HUES48 (cell line): ENCODE measurements at regions not wholly inside any gene's neighbourhood (a gene's known extent, or its start where the extent isn't known, plus 50 kb on each side); places are given as distances from the start of the nearest gene placed in this dataset.
A peak's percentile ranks its signal among the peaks of the same experiment; 100 is the strongest.

Source experiments
- H3K27ac ChIP-seq: one replicate; pipeline ENCODE4 v1.7.0; 2013; ENCODE audit warnings: low read depth, low read length, inconsistent platforms
- H3K27me3 ChIP-seq: 2 replicates; pipeline ENCODE4 v1.6.1; 2013; ENCODE audit warnings: mild to moderate bottlenecking, low read length; ENCODE audit not compliant: control insufficient read depth, insufficient read depth
- H3K36me3 ChIP-seq: 2 replicates; pipeline ENCODE4 v1.6.1; 2013; ENCODE audit warnings: low read length; ENCODE audit not compliant: control insufficient read depth, insufficient read depth
- H3K4me1 ChIP-seq: 2 replicates; pipeline ENCODE4 v1.6.1; 2013; ENCODE audit warnings: mild to moderate bottlenecking, low read length; ENCODE audit not compliant: control insufficient read depth, insufficient read depth
- H3K4me3 ChIP-seq: 2 replicates; pipeline ENCODE4 v1.5.1; 2013; ENCODE audit warnings: mild to moderate bottlenecking, low read depth, low read length
- H3K9ac ChIP-seq: 2 replicates; pipeline ENCODE4 v1.6.1; 2013; ENCODE audit warnings: mild to moderate bottlenecking, low read depth, low read length, moderate library complexity
- H3K9me3 ChIP-seq: 2 replicates; pipeline ENCODE4 v1.6.1; 2013; ENCODE audit warnings: low read length; ENCODE audit not compliant: control insufficient read depth, insufficient read depth

GRCh38 chr1:10904396-10905358 lies 107.8 kb upstream of the TARDBP start:
- Histone ChIP-seq H3K9me3 (no peaks in the 10 kb centered on the region), H3K27ac (no peak overlapping the region), H3K4me3 (no peak overlapping the region), H3K36me3 (no peaks in the 10 kb centered on the region), H3K9ac (no peak overlapping the region), H3K4me1 (peaks cover 34% of the 10 kb centered on the region), H3K27me3 (no peaks in the 10 kb centered on the region)

GRCh38 chr1:10905841-10906655 lies 106.4 kb upstream of the TARDBP start:
- Histone ChIP-seq H3K27me3 (no peaks in the 10 kb centered on the region), H3K9me3 (no peaks in the 10 kb centered on the region), H3K4me3 (no peak overlapping the region), H3K36me3 (no peaks in the 10 kb centered on the region), H3K4me1 (peaks cover 22% of the 10 kb centered on the region), H3K9ac (no peak overlapping the region), H3K27ac (no peak overlapping the region)

GRCh38 chr1:10906866-10907519 lies 105.5 kb upstream of the TARDBP start:
- Histone ChIP-seq H3K27ac (no peak overlapping the region), H3K27me3 (no peaks in the 10 kb centered on the region), H3K4me3 (no peak overlapping the region), H3K36me3 (no peaks in the 10 kb centered on the region), H3K9me3 (no peaks in the 10 kb centered on the region), H3K4me1 (peaks cover 13% of the 10 kb centered on the region; the same call in 1 of the 2 replicates), H3K9ac (no peak overlapping the region)

- Histone ChIP-seq H3K9ac (no peak overlapping the region), H3K27ac (peak overlapping the region; percentile 11), H3K4me3 (no peak overlapping the region), H3K9me3 (no peaks in the 10 kb centered on the region), H3K36me3 (no peaks in the 10 kb centered on the region), H3K27me3 (no peaks in the 10 kb centered on the region), H3K4me1 (peaks cover 13% of the 10 kb centered on the region; the same call in 1 of the 2 replicates)
These were observed 104.2 kb upstream of the TARDBP start for GRCh38 chr1:10908266-10908665.

GRCh38 chr1:10909697-10910680 lies 102.5 kb upstream of the TARDBP start:
- peaks cover 13% of the 10 kb centered on the region; the same call in 1 of the 2 replicates for H3K4me1 ChIP-seq
- H3K36me3 ChIP-seq = no peaks in the 10 kb centered on the region
- no peak overlapping the region for H3K27ac ChIP-seq
- no peak overlapping the region for H3K4me3 ChIP-seq
- no peaks in the 10 kb centered on the region for H3K27me3 ChIP-seq
- H3K9me3 ChIP-seq = no peaks in the 10 kb centered on the region
- H3K9ac ChIP-seq = no peak overlapping the region

GRCh38 chr1:10910681-10911489 lies 101.6 kb upstream of the TARDBP start:
- no peak overlapping the region for H3K4me3 ChIP-seq
- no peaks in the 10 kb centered on the region for H3K9me3 ChIP-seq
- H3K9ac ChIP-seq = no peak overlapping the region
- no peaks in the 10 kb centered on the region for H3K36me3 ChIP-seq
- no peak overlapping the region for H3K27ac ChIP-seq
- peaks cover 13% of the 10 kb centered on the region; the same call in 1 of the 2 replicates for H3K4me1 ChIP-seq
- no peaks in the 10 kb centered on the region for H3K27me3 ChIP-seq

- no peak overlapping the region for H3K27ac ChIP-seq
- no peaks in the 10 kb centered on the region for H3K36me3 ChIP-seq
- H3K27me3 ChIP-seq = no peaks in the 10 kb centered on the region
- H3K4me3 ChIP-seq = no peak overlapping the region
- peaks cover 13% of the 10 kb centered on the region; the same call in 1 of the 2 replicates for H3K4me1 ChIP-seq
- H3K9ac ChIP-seq = no peak overlapping the region
- no peaks in the 10 kb centered on the region for H3K9me3 ChIP-seq
These were observed 100.8 kb upstream of the TARDBP start for GRCh38 chr1:10911490-10912166.

GRCh38 chr1:10912441-10912840 lies 100.0 kb upstream of the TARDBP start:
- H3K4me3 ChIP-seq = no peak overlapping the region
- no peaks in the 10 kb centered on the region for H3K27me3 ChIP-seq
- H3K36me3 ChIP-seq = no peaks in the 10 kb centered on the region
- H3K9me3 ChIP-seq = no peaks in the 10 kb centered on the region
- H3K9ac ChIP-seq = no peak overlapping the region
- peaks cover 8% of the 10 kb centered on the region; the same call in 1 of the 2 replicates for H3K4me1 ChIP-seq
- H3K27ac ChIP-seq = no peak overlapping the region

- H3K27ac ChIP-seq = no peak overlapping the region
- H3K4me1 ChIP-seq = no peaks in the 10 kb centered on the region
- no peak overlapping the region for H3K4me3 ChIP-seq
- no peaks in the 10 kb centered on the region for H3K9me3 ChIP-seq
- H3K36me3 ChIP-seq = no peaks in the 10 kb centered on the region
- H3K9ac ChIP-seq = no peak overlapping the region
- H3K27me3 ChIP-seq = no peaks in the 10 kb centered on the region
These were observed 98.4 kb upstream of the TARDBP start for GRCh38 chr1:10914056-10914455.
